ENCODE measurements at regions not wholly inside any gene's neighbourhood (a gene's known extent, or its start where the extent isn't known, plus 50 kb on each side); places are given as distances from the start of the nearest gene placed in this dataset.

DNA sequence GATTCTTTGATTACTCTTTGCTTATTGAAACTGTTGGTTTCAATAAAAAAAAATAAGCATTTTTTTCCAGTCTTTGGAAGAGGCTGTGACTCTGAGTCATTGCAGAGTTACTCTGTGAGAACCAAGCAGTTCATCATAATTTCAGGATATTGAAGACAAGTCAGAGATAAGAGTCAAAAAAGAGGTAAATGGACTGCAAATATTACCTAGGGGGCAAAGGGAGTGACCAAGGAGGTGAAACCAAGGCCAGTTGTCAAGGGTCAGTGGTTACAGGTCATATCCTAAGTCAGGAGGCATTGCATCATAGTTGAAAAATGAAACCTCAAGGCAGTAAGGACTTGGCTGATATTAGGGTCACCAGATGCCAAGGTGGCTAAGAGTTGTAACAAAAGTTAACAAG, 597.1 kb upstream of the USP24 start:
- H3K4me3 Mint-ChIP-seq (ENCODE audit: unreplicated experiment), result no peak overlapping the region
- no peak overlapping the region for H3K27ac Mint-ChIP-seq (ENCODE audit: unreplicated experiment)
- TF ChIP-seq CTCF (IDR thresholded peaks at IDR 0.05; ENCODE audit: unreplicated experiment), result no peak
- DNase-seq (ENCODE audit: low spot score), result no peak
- H3K27me3 Mint-ChIP-seq (ENCODE audit: unreplicated experiment), result peaks cover 3% of the 10 kb centered on the region
- H3K4me1 Mint-ChIP-seq (ENCODE audit: unreplicated experiment), result peaks cover 17% of the 10 kb centered on the region
- no peaks in the 10 kb centered on the region for H3K36me3 Mint-ChIP-seq (ENCODE audit: low read depth, unreplicated experiment)
- no peaks in the 10 kb centered on the region for H3K9me3 Mint-ChIP-seq (ENCODE audit: unreplicated experiment)

GRCh38 chr1:55808263-55808662, 593.1 kb upstream of the USP24 start:
- peaks cover 2% of the 10 kb centered on the region for H3K27me3 Mint-ChIP-seq (ENCODE audit: unreplicated experiment)
- no peak overlapping the region for H3K27ac Mint-ChIP-seq (ENCODE audit: unreplicated experiment)
- H3K36me3 Mint-ChIP-seq (ENCODE audit: low read depth, unreplicated experiment), result no peaks in the 10 kb centered on the region
- H3K4me1 Mint-ChIP-seq (ENCODE audit: unreplicated experiment), result no peaks in the 10 kb centered on the region
- H3K9me3 Mint-ChIP-seq (ENCODE audit: unreplicated experiment), result no peaks in the 10 kb centered on the region
- no peak for TF ChIP-seq CTCF (IDR thresholded peaks at IDR 0.05; ENCODE audit: unreplicated experiment)
- H3K4me3 Mint-ChIP-seq (ENCODE audit: unreplicated experiment), result no peak overlapping the region
- DNase-seq (ENCODE audit: low spot score), result no peak

GRCh38 chr1:55803429-55803828, 588.3 kb upstream of the USP24 start:
- H3K9me3 Mint-ChIP-seq (ENCODE audit: unreplicated experiment), result no peaks in the 10 kb centered on the region
- no peak for TF ChIP-seq CTCF (IDR thresholded peaks at IDR 0.05; ENCODE audit: unreplicated experiment)

GRCh38 chr1:55801481-55801880, 586.3 kb upstream of the USP24 start:
- Mint-ChIP-seq H3K9me3 (ENCODE audit: unreplicated experiment) (no peaks in the 10 kb centered on the region), H3K4me1 (ENCODE audit: unreplicated experiment) (no peaks in the 10 kb centered on the region), H3K27me3 (ENCODE audit: unreplicated experiment) (no peaks in the 10 kb centered on the region), H3K4me3 (ENCODE audit: unreplicated experiment) (no peak overlapping the region), H3K27ac (ENCODE audit: unreplicated experiment) (no peak overlapping the region), H3K36me3 (ENCODE audit: low read depth, unreplicated experiment) (no peaks in the 10 kb centered on the region)
- TF ChIP-seq CTCF (IDR thresholded peaks at IDR 0.05; ENCODE audit: unreplicated experiment), result no peak
- no peak for DNase-seq (ENCODE audit: low spot score)

More at GRCh38 chr1:55803429-55803828, 588.3 kb upstream of the USP24 start:
- H3K27ac Mint-ChIP-seq (ENCODE audit: unreplicated experiment), result no peak overlapping the region
- H3K36me3 Mint-ChIP-seq (ENCODE audit: low read depth, unreplicated experiment), result no peaks in the 10 kb centered on the region
- H3K4me1 Mint-ChIP-seq (ENCODE audit: unreplicated experiment), result no peaks in the 10 kb centered on the region
- H3K27me3 Mint-ChIP-seq (ENCODE audit: unreplicated experiment), result no peaks in the 10 kb centered on the region
- no peak overlapping the region for H3K4me3 Mint-ChIP-seq (ENCODE audit: unreplicated experiment)
- no peak for DNase-seq (ENCODE audit: low spot score)

GRCh38 chr1:55800503-55800902, 585.3 kb upstream of the USP24 start:
- H3K27ac Mint-ChIP-seq (ENCODE audit: unreplicated experiment), result no peak overlapping the region
- no peak overlapping the region for H3K4me3 Mint-ChIP-seq (ENCODE audit: unreplicated experiment)
- no peak for DNase-seq (ENCODE audit: low spot score)
- no peak for TF ChIP-seq CTCF (IDR thresholded peaks at IDR 0.05; ENCODE audit: unreplicated experiment)
- no peaks in the 10 kb centered on the region for H3K4me1 Mint-ChIP-seq (ENCODE audit: unreplicated experiment)
- no peaks in the 10 kb centered on the region for H3K9me3 Mint-ChIP-seq (ENCODE audit: unreplicated experiment)
- H3K27me3 Mint-ChIP-seq (ENCODE audit: unreplicated experiment), result no peaks in the 10 kb centered on the region
- no peaks in the 10 kb centered on the region for H3K36me3 Mint-ChIP-seq (ENCODE audit: low read depth, unreplicated experiment)

Measured in endothelial cell (in vitro differentiated cells).